ENCODE measurements at regions not wholly inside any gene's neighbourhood (a gene's known extent, or its start where the extent isn't known, plus 50 kb on each side); places are given as distances from the start of the nearest gene placed in this dataset.

- DNase-seq (ENCODE audit: low spot score): no peak
Measured at GRCh38 chr2:209369656-209370055, 54.2 kb upstream of the MAP2 start.

- no peak for DNase-seq (ENCODE audit: low spot score)
Measured at GRCh38 chr2:209371407-209371806, 52.4 kb upstream of the MAP2 start.
